ENCODE measurements at regions not wholly inside any gene's neighbourhood (a gene's known extent, or its start where the extent isn't known, plus 50 kb on each side); places are given as distances from the start of the nearest gene placed in this dataset.

DNA sequence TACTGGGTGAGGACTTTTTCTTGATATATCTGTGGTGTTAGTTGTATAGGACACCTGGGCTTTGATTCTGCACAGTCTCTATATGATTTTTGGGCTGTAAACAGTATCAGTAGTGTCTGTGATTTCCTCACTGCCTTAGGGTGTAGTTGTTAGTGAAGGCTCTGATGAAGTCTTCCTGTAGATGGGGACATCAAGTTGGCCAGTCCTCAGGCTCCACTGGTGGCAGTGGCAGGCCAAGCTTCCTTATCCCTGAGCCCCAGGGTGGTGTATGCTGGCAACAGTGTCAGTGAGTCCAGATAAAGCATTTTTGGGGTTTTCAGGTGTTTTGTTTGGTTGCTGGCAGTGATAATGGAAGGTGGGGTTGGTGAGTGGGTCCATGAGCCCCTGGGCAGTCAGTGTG, 961.4 kb downstream of the DSC3 start:
- TF ChIP-seq CTCF (IDR thresholded peaks at IDR 0.05) (no peak), POLR2A (IDR thresholded peaks at IDR 0.05) (no peak)

Data from body of pancreas (tissue), 4 donors.